GM06990 (cell line): ENCODE measurements at regions not wholly inside any gene's neighbourhood (a gene's known extent, or its start where the extent isn't known, plus 50 kb on each side); places are given as distances from the start of the nearest gene placed in this dataset.

Experiments used
- DNase-seq: peaks from one replicate; pipeline ENCODE4 v3.0.0-alpha.2; 2011; ENCODE audit not compliant: insufficient read length; ENCODE audit errors: extremely low read depth
- H3K27me3 ChIP-seq: replicated peaks from 2 replicates; pipeline ENCODE4 v1.6.0; 2011; ENCODE audit warnings: low read length; ENCODE audit not compliant: control insufficient read depth, insufficient read depth
- H3K36me3 ChIP-seq: 2 replicates; pipeline ENCODE4 v1.5.1; 2011; ENCODE audit warnings: low read length; ENCODE audit not compliant: control insufficient read depth, insufficient read depth
- H3K4me3 ChIP-seq: replicated peaks from 2 replicates; pipeline ENCODE4 v1.5.1; 2011; ENCODE audit warnings: low read depth, mild to moderate bottlenecking, control low read depth, low read length
- TF ChIP-seq, protein P1 (sequence below): IDR thresholded peaks from 2 replicates; pipeline ENCODE4 v1.5.1; 2011; ENCODE audit warnings: low read length, control low read depth, mild to moderate bottlenecking, inconsistent platforms; ENCODE audit not compliant: insufficient read depth, poor library complexity, severe bottlenecking

- H3K4me3 ChIP-seq: no peak overlapping the region
- TF ChIP-seq, protein P1, sequence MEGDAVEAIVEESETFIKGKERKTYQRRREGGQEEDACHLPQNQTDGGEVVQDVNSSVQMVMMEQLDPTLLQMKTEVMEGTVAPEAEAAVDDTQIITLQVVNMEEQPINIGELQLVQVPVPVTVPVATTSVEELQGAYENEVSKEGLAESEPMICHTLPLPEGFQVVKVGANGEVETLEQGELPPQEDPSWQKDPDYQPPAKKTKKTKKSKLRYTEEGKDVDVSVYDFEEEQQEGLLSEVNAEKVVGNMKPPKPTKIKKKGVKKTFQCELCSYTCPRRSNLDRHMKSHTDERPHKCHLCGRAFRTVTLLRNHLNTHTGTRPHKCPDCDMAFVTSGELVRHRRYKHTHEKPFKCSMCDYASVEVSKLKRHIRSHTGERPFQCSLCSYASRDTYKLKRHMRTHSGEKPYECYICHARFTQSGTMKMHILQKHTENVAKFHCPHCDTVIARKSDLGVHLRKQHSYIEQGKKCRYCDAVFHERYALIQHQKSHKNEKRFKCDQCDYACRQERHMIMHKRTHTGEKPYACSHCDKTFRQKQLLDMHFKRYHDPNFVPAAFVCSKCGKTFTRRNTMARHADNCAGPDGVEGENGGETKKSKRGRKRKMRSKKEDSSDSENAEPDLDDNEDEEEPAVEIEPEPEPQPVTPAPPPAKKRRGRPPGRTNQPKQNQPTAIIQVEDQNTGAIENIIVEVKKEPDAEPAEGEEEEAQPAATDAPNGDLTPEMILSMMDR: no peak
- no peaks in the 10 kb centered on the region for H3K27me3 ChIP-seq
- H3K36me3 ChIP-seq: no peaks in the 10 kb centered on the region
- no peak for DNase-seq
These were observed 93.0 kb downstream of the MTPAP start for GRCh38 chr10:30256084-30256483.

- H3K36me3 ChIP-seq: no peaks in the 10 kb centered on the region
- H3K4me3 ChIP-seq: no peak overlapping the region
- DNase-seq: no peak
- H3K27me3 ChIP-seq: no peaks in the 10 kb centered on the region
- TF ChIP-seq, protein P1: no peak
These were observed 94.2 kb downstream of the MTPAP start for GRCh38 chr10:30254926-30255325.

- TF ChIP-seq, protein P1: no peak
- H3K27me3 ChIP-seq: no peaks in the 10 kb centered on the region
- no peak for DNase-seq
- H3K4me3 ChIP-seq: no peak overlapping the region
- H3K36me3 ChIP-seq: no peaks in the 10 kb centered on the region
These were observed 100.3 kb downstream of the MTPAP start for GRCh38 chr10:30248728-30249127.

- no peak for DNase-seq
- Histone ChIP-seq H3K4me3 (no peak overlapping the region), H3K36me3 (no peaks in the 10 kb centered on the region), H3K27me3 (no peaks in the 10 kb centered on the region)
- TF ChIP-seq, protein P1: no peak
These were observed 101.4 kb downstream of the MTPAP start for GRCh38 chr10:30247704-30248103.

DNA sequence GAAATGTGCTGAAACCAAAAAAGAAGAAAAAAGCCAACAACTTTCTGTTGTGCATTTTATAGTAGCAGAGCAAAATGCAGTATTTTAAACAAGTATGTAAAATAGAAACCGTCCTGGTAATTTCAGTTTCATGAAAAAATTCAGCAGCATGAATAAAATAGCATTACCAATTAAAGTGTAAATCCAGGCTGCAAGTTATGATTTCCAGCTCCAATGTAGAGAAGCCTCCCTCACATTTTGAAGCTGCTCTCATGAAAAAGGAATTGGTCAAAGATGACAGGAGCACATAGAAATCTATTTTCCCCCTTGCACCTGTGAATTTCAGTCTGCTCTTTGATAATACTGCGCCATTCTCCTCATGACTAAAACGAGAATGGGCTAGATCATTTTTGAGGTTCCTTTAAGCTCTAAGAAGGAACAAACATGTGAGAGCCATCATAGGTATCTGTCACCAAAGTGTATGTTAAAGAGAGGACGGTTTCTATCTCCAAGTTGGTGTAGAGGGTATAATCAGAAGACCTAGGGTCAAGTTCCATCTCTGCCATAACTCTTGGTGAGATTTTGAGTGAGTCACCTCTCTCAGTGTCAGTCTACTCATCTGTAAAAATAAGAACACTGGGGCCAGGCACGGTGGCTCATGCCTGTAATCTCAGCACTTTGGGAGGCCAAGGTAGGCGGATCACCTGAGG is 107.5 kb downstream of the MTPAP start:
- H3K27me3 ChIP-seq: no peaks in the 10 kb centered on the region
- no peaks in the 10 kb centered on the region for H3K36me3 ChIP-seq
- DNase-seq: peak; percentile 13
- no peak overlapping the region for H3K4me3 ChIP-seq
- TF ChIP-seq, protein P1: no peak

DNA sequence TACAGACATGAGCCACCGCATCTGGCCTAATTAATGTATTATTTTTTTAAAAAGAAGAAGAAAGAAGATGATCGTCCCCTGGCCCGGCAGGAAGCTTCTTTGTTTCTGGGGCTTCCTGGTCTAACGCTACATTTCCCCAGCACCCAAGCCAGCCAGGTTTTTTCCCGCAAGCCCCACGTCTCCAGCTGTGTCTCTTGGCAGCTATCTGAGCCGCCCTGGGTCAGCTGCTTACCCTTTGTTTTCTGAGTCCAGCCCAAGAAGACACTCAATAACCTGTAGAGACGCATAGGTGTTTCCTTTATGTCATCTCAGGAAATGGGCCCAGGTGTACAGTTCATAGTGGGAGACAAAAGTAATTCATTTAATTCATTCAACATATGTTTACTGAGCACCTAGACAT is 110.2 kb downstream of the MTPAP start:
- no peak for DNase-seq
- TF ChIP-seq, protein P1: no peak
- Histone ChIP-seq H3K4me3 (no peak overlapping the region), H3K36me3 (no peaks in the 10 kb centered on the region), H3K27me3 (no peaks in the 10 kb centered on the region)
